Suprapubic skin (tissue), 4 donors: ENCODE measurements at regions not wholly inside any gene's neighbourhood (a gene's known extent, or its start where the extent isn't known, plus 50 kb on each side); places are given as distances from the start of the nearest gene placed in this dataset.
"Not testable (repeated sequence)": the region's sequence is repeated elsewhere in the genome, so short reads cannot be mapped to it uniquely, and the experiment has no call there.

Experiments
- DNase-seq, 2 donors: peaks; one replicate each; pipeline ENCODE4 v3.0.0-alpha.2; 2019; ENCODE audit warnings: low spot score in 2 of 2
- H3K27ac ChIP-seq: fragments of 200-600 bp; sonication (generic); one replicate; pipeline ENCODE4 v1.5.1; 2019
- H3K27me3 ChIP-seq: fragments of 200-600 bp; sonication (generic); one replicate; pipeline ENCODE4 v1.5.1; 2019
- H3K36me3 ChIP-seq: fragments of 200-600 bp; sonication (generic); one replicate; pipeline ENCODE4 v1.5.1; 2019
- H3K4me1 ChIP-seq: fragments of 200-600 bp; sonication (generic); one replicate; pipeline ENCODE4 v1.5.1; 2019
- H3K4me3 ChIP-seq: fragments of 200-600 bp; sonication (generic); one replicate; pipeline ENCODE4 v1.5.1; 2019; ENCODE audit warnings: mild to moderate bottlenecking
- H3K9me3 ChIP-seq: fragments of 200-600 bp; sonication (generic); one replicate; pipeline ENCODE4 v1.5.1; 2019
- CTCF ChIP-seq, 2 donors: fragments of 200-600 bp in 1 of 2; fragments of 450-650 bp in 1 of 2; sonication (generic) in 1 of 2; IDR thresholded peaks; one replicate each; pipeline ENCODE4 v1.5.1; 2016 to 2019; ENCODE audit warnings: antibody characterized with exemption in 2 of 2, mild to moderate bottlenecking in 1 of 2, moderate library complexity in 1 of 2
- EP300 ChIP-seq: sonication (generic); formaldehyde crosslinking; IDR thresholded peaks from one replicate; pipeline ENCODE4 v1.6.1; 2017; ENCODE audit warnings: antibody characterized with exemption
- POLR2A ChIP-seq, 2 donors: fragments of 450-650 bp; IDR thresholded peaks; one replicate each; pipeline ENCODE4 v1.6.1; 2017; ENCODE audit warnings: antibody characterized with exemption in 2 of 2, mild to moderate bottlenecking in 2 of 2, moderate library complexity in 2 of 2
- POLR2AphosphoS5 ChIP-seq, 3 donors: sonication (generic); formaldehyde crosslinking; IDR thresholded peaks; one replicate each; pipeline ENCODE4 v1.6.1; 2017; ENCODE audit warnings: antibody characterized with exemption in 3 of 3
- WGBS: methylation state at CpG from one replicate; pipeline ENCODE4 v1.1.5; 2018; 5-methylcytosine and 5-hydroxymethylcytosine counted together

DNA sequence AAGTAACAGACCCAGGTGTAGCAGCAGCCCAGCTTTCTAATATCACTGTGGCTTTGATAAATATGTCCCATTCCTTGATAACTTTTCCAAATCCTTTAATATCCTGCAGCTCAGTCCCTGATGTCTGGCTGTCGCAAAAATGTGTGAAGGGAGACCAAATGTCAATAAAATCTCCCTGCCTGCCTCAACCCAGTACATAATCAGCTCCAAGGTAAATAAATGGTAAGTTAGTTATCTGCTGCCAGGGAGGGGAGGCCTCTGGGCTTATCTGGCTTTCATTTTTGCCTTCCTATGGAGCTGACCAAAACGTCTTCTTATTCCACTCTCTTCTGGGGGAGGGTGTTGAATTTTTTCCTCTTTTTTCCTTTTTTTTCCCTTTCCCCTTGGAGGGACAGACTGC is 630.6 kb downstream of the MID1IP1 start:
- Histone ChIP-seq H3K36me3 (no peaks in the 10 kb centered on the region), H3K27me3 (no peaks in the 10 kb centered on the region), H3K27ac (no peak overlapping the region), H3K9me3 (no peaks in the 10 kb centered on the region), H3K4me1 (no peaks in the 10 kb centered on the region), H3K4me3 (no peak overlapping the region)
- TF ChIP-seq POLR2A (IDR thresholded peaks at IDR 0.05) (no peak), CTCF (IDR thresholded peaks at IDR 0.05) (no peak), EP300 (no peak), POLR2AphosphoS5 (IDR thresholded peaks at IDR 0.05) (no peak)
- WGBS: 65% methylated on average over 2 of the region's 2 CpGs
- DNase-seq: no peak

DNA sequence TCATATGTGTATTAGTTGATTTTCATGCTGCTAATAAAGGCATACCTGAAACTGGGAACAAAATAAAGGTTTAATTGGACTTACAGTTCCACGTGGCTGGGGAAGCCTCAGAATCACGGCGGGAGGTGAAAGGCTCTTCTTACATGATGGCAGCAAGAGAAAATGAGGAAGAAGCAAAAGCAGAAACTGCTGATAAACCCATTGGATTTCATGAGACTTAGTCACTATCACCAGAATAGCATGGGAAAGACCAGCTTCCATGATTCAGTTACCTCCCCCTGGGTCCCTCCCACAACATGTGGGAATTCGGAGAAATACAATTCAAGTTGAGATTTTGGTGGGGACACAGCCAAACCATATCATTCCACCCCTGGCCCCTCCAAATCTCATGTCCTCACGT is 633.4 kb downstream of the MID1IP1 start:
- H3K27ac ChIP-seq, H3K27me3 ChIP-seq, H3K36me3 ChIP-seq, H3K9me3 ChIP-seq, H3K4me1 ChIP-seq, DNase-seq, H3K4me3 ChIP-seq: not testable (repeated sequence)
- 67% methylated on average over 5 of the region's 5 CpGs for WGBS

DNA sequence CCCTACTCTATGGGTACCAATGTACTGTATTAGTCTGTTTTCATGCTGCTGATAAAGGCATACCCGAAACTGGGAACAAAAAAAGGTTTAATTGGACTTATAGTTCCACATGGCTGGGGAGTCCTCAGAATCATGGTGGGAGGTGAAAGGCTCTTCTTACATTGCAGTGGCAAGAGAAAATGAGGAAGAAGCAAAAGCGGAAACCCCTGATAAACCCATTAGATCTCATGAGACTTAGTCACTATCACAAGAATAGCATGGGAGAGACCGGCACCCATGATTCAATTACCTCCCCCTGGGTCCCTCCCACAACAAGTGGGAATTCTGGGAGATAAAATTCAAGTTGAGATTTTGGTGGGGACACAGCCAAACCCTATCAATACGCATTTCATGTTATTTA is 635.3 kb downstream of the MID1IP1 start:
- H3K4me1 ChIP-seq: not testable (repeated sequence)
- 80% methylated on average over 4 of the region's 4 CpGs for WGBS

DNA sequence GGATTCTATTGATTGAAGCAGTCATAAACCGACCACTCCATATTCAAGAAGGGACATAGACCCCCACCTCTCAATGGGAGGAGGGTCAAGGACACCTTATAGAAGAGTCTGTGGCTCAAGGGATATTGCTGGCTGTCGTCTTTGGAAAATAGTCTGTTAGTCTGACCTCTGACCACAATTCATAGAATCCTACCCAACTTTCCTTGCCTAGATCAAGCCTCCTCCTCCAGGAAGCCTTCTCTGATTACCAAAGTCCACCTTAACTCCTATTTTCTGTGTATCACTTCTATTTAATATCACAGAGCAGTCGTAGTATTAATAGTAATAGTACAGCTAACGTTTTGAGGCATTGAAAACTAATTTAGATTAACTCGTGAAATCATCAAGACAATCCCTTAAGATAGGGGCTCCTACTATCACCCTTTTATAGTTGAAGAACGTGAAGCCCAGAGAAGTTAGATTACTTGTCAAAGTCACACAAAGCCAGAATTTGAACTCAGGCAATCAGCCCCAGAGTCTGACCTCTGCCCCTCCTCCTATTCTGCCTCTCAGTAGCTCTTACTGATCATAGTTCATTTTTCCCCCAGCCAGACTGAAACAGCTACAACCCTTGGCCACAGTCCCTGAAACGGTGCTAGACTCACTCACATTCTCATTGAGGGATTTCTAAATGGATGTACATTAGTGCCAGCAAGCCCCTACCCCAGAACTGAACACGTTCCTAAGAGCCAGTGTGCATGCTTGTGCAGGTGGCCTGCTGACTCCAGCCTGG is 636.6 kb downstream of the MID1IP1 start:
- Histone ChIP-seq H3K36me3 (no peaks in the 10 kb centered on the region), H3K4me1 (no peaks in the 10 kb centered on the region), H3K9me3 (no peaks in the 10 kb centered on the region), H3K4me3 (no peak overlapping the region), H3K27me3 (no peaks in the 10 kb centered on the region), H3K27ac (no peak overlapping the region)
- DNase-seq: no peak
- 81% methylated on average over 8 of the region's 8 CpGs for WGBS
- TF ChIP-seq POLR2A (IDR thresholded peaks at IDR 0.05) (no peak), POLR2AphosphoS5 (IDR thresholded peaks at IDR 0.05) (no peak), CTCF (IDR thresholded peaks at IDR 0.05) (no peak), EP300 (no peak)

More for the DNA sequence above, 635.3 kb downstream of the MID1IP1 start:
- not testable (repeated sequence) for H3K9me3 ChIP-seq, H3K27me3 ChIP-seq, H3K36me3 ChIP-seq, DNase-seq, H3K27ac ChIP-seq, H3K4me3 ChIP-seq

DNA sequence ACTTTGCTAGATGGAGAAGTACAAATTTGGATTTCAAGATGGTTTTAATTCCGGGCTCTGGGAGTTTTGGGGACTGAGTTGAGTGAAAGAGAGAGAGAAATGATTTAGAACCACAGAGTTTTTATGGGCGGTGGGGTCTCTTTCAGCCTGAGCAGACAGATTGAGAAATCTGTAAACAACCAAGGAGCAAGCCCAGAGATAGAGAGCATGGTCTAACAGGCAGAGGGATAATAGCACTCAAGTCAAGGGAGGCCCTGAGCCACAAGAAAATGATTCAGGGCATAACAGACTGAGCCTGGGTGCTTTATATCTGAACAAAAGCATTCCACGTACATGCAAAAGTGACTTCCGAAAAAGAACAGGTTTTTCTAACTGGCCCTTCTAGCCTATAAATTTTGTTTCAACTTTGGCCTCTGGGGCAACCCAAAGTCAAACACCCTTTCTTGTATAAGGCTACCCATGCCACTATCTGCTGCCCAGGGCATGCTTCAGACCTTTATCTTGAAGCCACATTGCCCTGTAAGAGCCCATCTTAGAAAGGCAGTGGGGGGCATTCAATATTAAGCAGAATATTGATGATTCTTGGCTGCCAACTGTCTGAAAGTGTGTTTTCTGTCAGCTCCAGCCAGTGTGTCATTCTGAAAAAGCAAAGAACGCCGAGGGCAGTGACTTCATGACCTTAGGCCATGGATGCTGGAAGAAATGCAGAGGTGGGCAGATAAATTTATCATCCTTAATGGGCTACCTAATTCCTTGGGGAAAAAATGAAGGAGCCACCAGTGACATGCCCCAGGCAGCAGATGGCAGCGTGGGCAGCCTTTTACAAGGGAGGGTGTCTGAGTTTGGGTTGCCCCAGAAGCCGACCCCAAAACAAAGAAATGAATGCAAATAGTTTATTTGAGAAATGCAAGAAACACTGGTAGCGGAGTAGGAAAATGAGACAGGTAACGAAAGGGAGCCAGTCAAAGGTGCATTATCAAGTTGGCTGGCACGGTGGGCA is 637.6 kb downstream of the MID1IP1 start:
- H3K27me3 ChIP-seq: no peaks in the 10 kb centered on the region
- 77% methylated on average over 11 of the region's 11 CpGs for WGBS
- DNase-seq: no peak
- TF ChIP-seq POLR2AphosphoS5 (IDR thresholded peaks at IDR 0.05): no peak
- no peak for TF ChIP-seq CTCF (IDR thresholded peaks at IDR 0.05)
- TF ChIP-seq EP300: no peak
- no peak for TF ChIP-seq POLR2A (IDR thresholded peaks at IDR 0.05)
- H3K4me1 ChIP-seq: no peaks in the 10 kb centered on the region
- H3K9me3 ChIP-seq: no peaks in the 10 kb centered on the region
- no peak overlapping the region for H3K27ac ChIP-seq
- H3K36me3 ChIP-seq: no peaks in the 10 kb centered on the region
- no peak overlapping the region for H3K4me3 ChIP-seq
